ENCODE measurements at regions not wholly inside any gene's neighbourhood (a gene's known extent, or its start where the extent isn't known, plus 50 kb on each side); places are given as distances from the start of the nearest gene placed in this dataset.

DNA sequence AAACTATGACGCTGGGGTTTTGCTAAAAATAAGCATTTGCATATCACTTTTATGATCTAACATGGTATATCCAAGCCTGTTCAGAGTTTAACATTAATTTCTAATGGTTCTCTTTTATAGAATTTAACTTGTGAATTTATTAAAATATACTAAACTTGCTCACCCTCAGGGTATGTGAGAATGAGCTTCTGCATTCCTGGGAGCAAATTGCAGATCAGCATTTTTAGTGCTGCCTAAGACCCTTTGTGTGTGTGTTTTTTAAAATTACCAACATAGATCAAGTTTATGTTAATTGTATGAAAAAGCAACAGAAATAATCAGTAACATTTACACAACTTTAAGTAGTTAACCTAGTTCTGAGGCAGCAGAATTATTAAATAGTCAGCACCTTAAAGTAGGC is 218.0 kb upstream of the AGA start:
- H3K27me3 ChIP-seq (replicated peaks in 1 of 7) = no peaks in the 10 kb centered on the region
- intact Hi-C loops (cut with DNase I; ENCODE audit: low total_unique reads) = no loop called here
- no peak overlapping the region for H3K27ac ChIP-seq
- peaks cover 0 to 34% (median 25%) of the 10 kb centered on the region in 8 donors for H3K9me3 ChIP-seq
- H3K36me3 ChIP-seq = no peaks in the 10 kb centered on the region
- WGBS, 5 donors = 74 to 83% (median 82%) methylated on average over 1 of the region's 1 CpG
- H3K4me1 ChIP-seq = no peaks in the 10 kb centered on the region
- no peak overlapping the region for H3K4me3 ChIP-seq
- TF ChIP-seq POLR2AphosphoS5 (IDR thresholded peaks at IDR 0.05) (no peak), POLR2A (IDR thresholded peaks at IDR 0.05) (no peak)
- TF ChIP-seq, protein P1, sequence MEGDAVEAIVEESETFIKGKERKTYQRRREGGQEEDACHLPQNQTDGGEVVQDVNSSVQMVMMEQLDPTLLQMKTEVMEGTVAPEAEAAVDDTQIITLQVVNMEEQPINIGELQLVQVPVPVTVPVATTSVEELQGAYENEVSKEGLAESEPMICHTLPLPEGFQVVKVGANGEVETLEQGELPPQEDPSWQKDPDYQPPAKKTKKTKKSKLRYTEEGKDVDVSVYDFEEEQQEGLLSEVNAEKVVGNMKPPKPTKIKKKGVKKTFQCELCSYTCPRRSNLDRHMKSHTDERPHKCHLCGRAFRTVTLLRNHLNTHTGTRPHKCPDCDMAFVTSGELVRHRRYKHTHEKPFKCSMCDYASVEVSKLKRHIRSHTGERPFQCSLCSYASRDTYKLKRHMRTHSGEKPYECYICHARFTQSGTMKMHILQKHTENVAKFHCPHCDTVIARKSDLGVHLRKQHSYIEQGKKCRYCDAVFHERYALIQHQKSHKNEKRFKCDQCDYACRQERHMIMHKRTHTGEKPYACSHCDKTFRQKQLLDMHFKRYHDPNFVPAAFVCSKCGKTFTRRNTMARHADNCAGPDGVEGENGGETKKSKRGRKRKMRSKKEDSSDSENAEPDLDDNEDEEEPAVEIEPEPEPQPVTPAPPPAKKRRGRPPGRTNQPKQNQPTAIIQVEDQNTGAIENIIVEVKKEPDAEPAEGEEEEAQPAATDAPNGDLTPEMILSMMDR (IDR thresholded peaks at IDR 0.05 in 8 of 11, conservative IDR thresholded peaks at IDR 0.05 in 3 of 11) = no peak
- DNase-seq = no peak

DNA sequence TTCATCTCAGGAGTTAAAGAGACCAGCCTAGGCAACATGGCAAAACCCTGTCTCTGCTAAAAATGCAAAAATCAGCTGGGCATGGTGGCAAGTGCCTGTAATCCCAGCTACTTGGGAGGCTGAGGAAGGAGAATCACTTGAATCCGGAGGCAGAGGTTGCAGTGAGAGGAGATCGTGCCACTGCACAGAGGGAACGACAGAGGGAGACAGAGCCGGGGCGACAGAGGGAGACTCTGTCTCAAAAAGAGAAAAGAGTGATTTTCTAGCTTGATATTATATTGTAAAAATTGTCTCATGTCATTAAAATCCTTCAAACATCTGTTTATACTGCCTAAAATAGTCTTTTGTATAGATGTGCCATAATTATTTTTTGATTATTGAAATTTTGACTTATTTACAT is 225.4 kb upstream of the AGA start:
- Histone ChIP-seq H3K4me3 (no peak overlapping the region), H3K36me3 (no peaks in the 10 kb centered on the region), H3K27me3 (replicated peaks in 1 of 7) (no peaks in the 10 kb centered on the region), H3K9me3 (peaks cover 0 to 7% (median 4%) of the 10 kb centered on the region in 8 donors), H3K27ac (no peak overlapping the region), H3K4me1 (no peaks in the 10 kb centered on the region)
- no peak for DNase-seq
- WGBS, 5 donors = 69 to 88% (median 73%) methylated on average over 5 of the region's 5 CpGs
- TF ChIP-seq, protein P1 (IDR thresholded peaks at IDR 0.05 in 8 of 11, conservative IDR thresholded peaks at IDR 0.05 in 3 of 11) = no peak
- TF ChIP-seq POLR2AphosphoS5 (IDR thresholded peaks at IDR 0.05) = no peak
- no peak for TF ChIP-seq POLR2A (IDR thresholded peaks at IDR 0.05)
- intact Hi-C loops (cut with DNase I; ENCODE audit: low total_unique reads) = no loop called here

DNA sequence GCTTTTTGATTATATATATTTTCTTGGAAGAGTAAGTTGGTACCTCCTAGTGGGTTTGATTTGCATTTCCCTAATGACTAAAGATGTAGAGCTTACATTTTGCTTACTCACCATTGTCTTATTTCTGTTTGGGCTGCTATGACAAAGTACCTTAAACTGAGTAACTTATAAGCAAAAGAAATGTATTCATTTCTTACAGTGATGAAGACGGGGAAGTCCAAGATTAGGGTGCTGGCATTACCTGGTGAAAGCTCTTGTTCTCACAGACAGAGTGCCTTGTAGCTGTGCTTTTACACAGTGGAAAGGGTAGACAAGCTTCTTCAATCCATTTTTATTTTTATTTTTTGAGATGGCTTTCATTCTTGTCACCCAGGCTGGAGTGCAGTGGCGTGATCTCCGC is 229.2 kb upstream of the AGA start:
- Histone ChIP-seq H3K27me3 (replicated peaks in 1 of 7) (no peaks in the 10 kb centered on the region), H3K9me3 (no peaks in the 10 kb centered on the region), H3K4me3 (no peak overlapping the region), H3K27ac (no peak overlapping the region), H3K36me3 (no peaks in the 10 kb centered on the region), H3K4me1 (no peaks in the 10 kb centered on the region)
- 94 to 97% (median 95%) methylated on average over 3 of the region's 3 CpGs for WGBS, 5 donors
- no peak for DNase-seq
- intact Hi-C loops (cut with DNase I; ENCODE audit: low total_unique reads) = no loop called here
- TF ChIP-seq POLR2AphosphoS5 (IDR thresholded peaks at IDR 0.05) (no peak), POLR2A (IDR thresholded peaks at IDR 0.05) (no peak)
- TF ChIP-seq, protein P1 (IDR thresholded peaks at IDR 0.05 in 8 of 11, conservative IDR thresholded peaks at IDR 0.05 in 3 of 11) = no peak

DNA sequence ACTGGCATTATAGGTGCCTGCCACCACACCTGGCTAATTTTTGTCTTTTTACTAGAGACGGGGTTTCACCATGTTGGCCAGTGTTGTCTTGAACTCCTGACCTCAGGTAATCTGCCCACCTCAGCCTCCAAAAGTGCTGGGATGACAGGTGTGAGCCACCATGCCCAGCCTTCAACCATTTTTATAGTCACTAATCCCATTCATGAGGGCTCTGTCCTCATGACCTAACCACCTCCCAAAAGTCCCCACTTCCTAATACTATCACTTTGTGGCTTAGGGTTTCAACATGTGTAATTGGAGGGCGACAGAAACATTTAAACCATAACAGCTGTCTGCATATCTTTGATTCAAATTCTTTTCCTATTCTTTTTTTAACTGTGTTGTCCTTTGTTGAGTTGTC is 229.6 kb upstream of the AGA start:
- Histone ChIP-seq H3K27me3 (replicated peaks in 1 of 7) (no peaks in the 10 kb centered on the region), H3K36me3 (no peaks in the 10 kb centered on the region), H3K4me1 (no peaks in the 10 kb centered on the region), H3K4me3 (no peak overlapping the region), H3K27ac (no peak overlapping the region), H3K9me3 (no peaks in the 10 kb centered on the region)
- TF ChIP-seq, protein P1 (IDR thresholded peaks at IDR 0.05 in 8 of 11, conservative IDR thresholded peaks at IDR 0.05 in 3 of 11) = no peak
- TF ChIP-seq POLR2AphosphoS5 (IDR thresholded peaks at IDR 0.05) (no peak), POLR2A (IDR thresholded peaks at IDR 0.05) (no peak)
- intact Hi-C loops (cut with DNase I; ENCODE audit: low total_unique reads) = no loop called here
- WGBS, 5 donors = 80 to 95% (median 85%) methylated on average over 2 of the region's 2 CpGs
- no peak for DNase-seq
